Suprapubic skin (tissue), 4 donors: ENCODE measurements at regions not wholly inside any gene's neighbourhood (a gene's known extent, or its start where the extent isn't known, plus 50 kb on each side); places are given as distances from the start of the nearest gene placed in this dataset.

ENCODE experiments used
- CTCF ChIP-seq, 2 donors: fragments of 200-600 bp in 1 of 2; fragments of 450-650 bp in 1 of 2; sonication (generic) in 1 of 2; IDR thresholded peaks; one replicate each; pipeline ENCODE4 v1.5.1; 2016 to 2019; ENCODE audit warnings: antibody characterized with exemption in 2 of 2, mild to moderate bottlenecking in 1 of 2, moderate library complexity in 1 of 2
- EP300 ChIP-seq: sonication (generic); formaldehyde crosslinking; IDR thresholded peaks from one replicate; pipeline ENCODE4 v1.6.1; 2017; ENCODE audit warnings: antibody characterized with exemption
- POLR2A ChIP-seq, 2 donors: fragments of 450-650 bp; IDR thresholded peaks; one replicate each; pipeline ENCODE4 v1.6.1; 2017; ENCODE audit warnings: antibody characterized with exemption in 2 of 2, mild to moderate bottlenecking in 2 of 2, moderate library complexity in 2 of 2
- POLR2AphosphoS5 ChIP-seq, 3 donors: sonication (generic); formaldehyde crosslinking; IDR thresholded peaks; one replicate each; pipeline ENCODE4 v1.6.1; 2017; ENCODE audit warnings: antibody characterized with exemption in 3 of 3

GRCh38 chr11:112366777-112367176 is 106.1 kb upstream of the PLET1 start:
- TF ChIP-seq POLR2A (IDR thresholded peaks at IDR 0.05) (no peak), EP300 (no peak), CTCF (IDR thresholded peaks at IDR 0.05) (no peak), POLR2AphosphoS5 (IDR thresholded peaks at IDR 0.05) (no peak)
